ENCODE measurements at regions not wholly inside any gene's neighbourhood (a gene's known extent, or its start where the extent isn't known, plus 50 kb on each side); places are given as distances from the start of the nearest gene placed in this dataset.

GRCh38 chr10:33612116-33612515, 277.6 kb upstream of the NRP1 start:
- Histone ChIP-seq H2AFZ (ENCODE audit: low read length) (no peak overlapping the region), H3K79me2 (ENCODE audit: control insufficient read depth in 1 of 2, insufficient read depth in 2 of 2, low read length in 2 of 2) (no peaks in the 10 kb centered on the region), H2BK15ac (ENCODE audit: low read length) (no peak overlapping the region), H4K91ac (replicated peaks; ENCODE audit: insufficient read length, low read length) (no peak overlapping the region), H3K56ac (replicated peaks; ENCODE audit: insufficient read length, low read depth, low read length) (no peak overlapping the region), H4K20me1 (replicated peaks in 1 of 2; ENCODE audit: control insufficient read depth in 1 of 2, insufficient read depth in 2 of 2, low read length in 2 of 2) (no peaks in the 10 kb centered on the region), H3K27ac (ENCODE audit: low read depth, low read length) (no peak overlapping the region), H4K5ac (ENCODE audit: insufficient read length, low read depth, low read length) (no peak overlapping the region), H3K23ac (ENCODE audit: insufficient read length) (no peak overlapping the region), H2BK20ac (ENCODE audit: low read length) (no peak overlapping the region), H3K18ac (ENCODE audit: extremely low read depth, low read length) (no peak overlapping the region), H2BK12ac (ENCODE audit: low read depth, low read length) (no peak overlapping the region), H3K4me1 (replicated peaks in 1 of 4; ENCODE audit: control insufficient read depth in 3 of 4, insufficient read depth in 4 of 4, low read length in 3 of 4) (peaks cover 0 to 6% (median 3%) of the 10 kb centered on the region in 4 experiments; a peak in 3 of 7 replicates), H3K36me3 (ENCODE audit: control insufficient read depth in 2 of 4, insufficient read depth in 4 of 4, low read length in 3 of 4) (no peaks in the 10 kb centered on the region), H3K4me3 (ENCODE audit: extremely low read depth in 1 of 4, insufficient read depth in 2 of 4, low read depth in 3 of 4, low read length in 4 of 4) (no peak overlapping the region), H3K4me2 (ENCODE audit: insufficient read depth in 1 of 2, low read depth in 2 of 2, low read length in 2 of 2) (no peak overlapping the region), H3K27me3 (replicated peaks in 1 of 4; ENCODE audit: control insufficient read depth in 3 of 4, extremely low read depth in 1 of 4, insufficient read depth in 3 of 4, low read length in 3 of 4) (no peaks in the 10 kb centered on the region), H3K9ac (replicated peaks in 1 of 4; ENCODE audit: extremely low read depth in 1 of 4, low read depth in 3 of 4, low read length in 3 of 4) (no peak overlapping the region), H4K8ac (ENCODE audit: extremely low read depth, insufficient read depth, low read length) (no peak overlapping the region), H3K23me2 (ENCODE audit: low read depth, low read length) (no peaks in the 10 kb centered on the region), H3K9me3 (ENCODE audit: insufficient read depth in 2 of 2, low read depth in 1 of 2, low read length in 1 of 2) (no peaks in the 10 kb centered on the region), H2BK5ac (ENCODE audit: low read depth, low read length) (no peak overlapping the region), H3K4ac (replicated peaks; ENCODE audit: insufficient read length, low read depth, low read length) (no peak overlapping the region), H3K79me1 (ENCODE audit: low read depth, low read length) (no peaks in the 10 kb centered on the region), H3K14ac (ENCODE audit: insufficient read length) (no peak overlapping the region), H2BK120ac (replicated peaks; ENCODE audit: low read depth, low read length) (no peak overlapping the region), H2AK5ac (ENCODE audit: low read depth, low read length) (no peak overlapping the region)
- no peak for DNase-seq (ENCODE audit: low read depth in 1 of 2, low spot score in 2 of 2)
- ChIA-PET CTCF (ENCODE audit: partially characterized antibody) (no interaction called here), POLR2A (ENCODE audit: partially characterized antibody) (no interaction called here)
- FAIRE-seq: no peak
- WGBS, 2 experiments (ENCODE audit: extremely low coverage in 1 of 2, insufficient coverage in 1 of 2, insufficient read length in 1 of 2, insufficient replicate concordance in 2 of 2, low coverage in 1 of 2, low lambda C conversion rate in 2 of 2, missing lambda C conversion rate in 1 of 2): 90% methylated on average over 1 of the region's 1 CpG; no CpG with 5 or more reads in 1 of the 2 experiments
- no peak for TF ChIP-seq EP300 (IDR thresholded peaks at IDR 0.05; ENCODE audit: borderline replicate concordance in 1 of 2, low read depth in 2 of 2, low read length in 2 of 2)
- no peak for TF ChIP-seq BCL11A (IDR thresholded peaks at IDR 0.05; ENCODE audit: low read depth in 2 of 2, low read length in 2 of 2)
- TF ChIP-seq HDAC6 (IDR thresholded peaks at IDR 0.05; ENCODE audit: low read depth, low read length): no peak
- TF ChIP-seq ATF3 (IDR thresholded peaks at IDR 0.05; ENCODE audit: insufficient read depth, low read depth, low read length): no peak
- no peak for TF ChIP-seq KDM4A (IDR thresholded peaks at IDR 0.05; ENCODE audit: low read depth, low read length, severe bottlenecking)
- no peak for TF ChIP-seq CEBPB (IDR thresholded peaks at IDR 0.05; ENCODE audit: low read depth, low read length)
- TF ChIP-seq SP4 (IDR thresholded peaks at IDR 0.05; ENCODE audit: low read length): no peak
- no peak for TF ChIP-seq SIX5 (IDR thresholded peaks at IDR 0.05; ENCODE audit: low read depth, low read length)
- no peak for TF ChIP-seq NRF1 (IDR thresholded peaks at IDR 0.05; ENCODE audit: low read depth, low read length)
- no peak for TF ChIP-seq CBX5 (IDR thresholded peaks at IDR 0.05; ENCODE audit: low read depth, low read length)
- no peak for TF ChIP-seq EGR1 (IDR thresholded peaks at IDR 0.05; ENCODE audit: borderline replicate concordance, low read depth, low read length)
- no peak for TF ChIP-seq GABPA (IDR thresholded peaks at IDR 0.05; ENCODE audit: borderline replicate concordance, insufficient read depth, low read length)
- TF ChIP-seq FOSL1 (IDR thresholded peaks at IDR 0.05; ENCODE audit: insufficient read depth, low read depth, low read length): no peak
- no peak for TF ChIP-seq RFX5 (IDR thresholded peaks at IDR 0.05; ENCODE audit: borderline replicate concordance, low read depth, low read length)
- TF ChIP-seq RAD21 (IDR thresholded peaks at IDR 0.05 in 1 of 2, conservative IDR thresholded peaks at IDR 0.05 in 1 of 2; ENCODE audit: low read depth in 2 of 2, low read length in 2 of 2): no peak

All from H1 (cell line).